NCI-H1092 treated with DMSO at 0.1 percent for 48 hours (cell line): ENCODE measurements at regions not wholly inside any gene's neighbourhood (a gene's known extent, or its start where the extent isn't known, plus 50 kb on each side); places are given as distances from the start of the nearest gene placed in this dataset.

ENCODE experiments used
- DNase-seq: peaks from one replicate; lab custom pipeline; 2025; lab: John Stamatoyannopoulos, UW

DNA sequence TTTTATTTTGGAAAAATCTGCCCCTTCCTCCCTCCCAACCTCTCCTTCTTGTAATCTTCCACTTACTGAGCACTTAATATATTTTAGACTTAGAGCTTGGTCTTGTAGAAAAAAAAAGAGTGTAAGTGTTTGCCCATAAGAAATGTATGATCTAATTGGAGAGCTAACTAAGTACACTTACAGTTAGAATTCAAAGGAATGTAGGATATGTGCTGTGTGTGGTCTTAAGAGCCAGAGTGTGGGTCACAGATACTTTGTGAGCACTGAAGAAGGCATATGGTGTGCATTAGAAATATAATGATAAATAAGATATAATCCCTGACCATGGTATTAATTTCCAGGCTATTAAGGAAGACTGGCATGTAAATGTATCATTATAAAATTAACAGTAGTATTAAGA, 91.8 kb upstream of the ZNF521 start:
- DNase-seq: no peak

DNA sequence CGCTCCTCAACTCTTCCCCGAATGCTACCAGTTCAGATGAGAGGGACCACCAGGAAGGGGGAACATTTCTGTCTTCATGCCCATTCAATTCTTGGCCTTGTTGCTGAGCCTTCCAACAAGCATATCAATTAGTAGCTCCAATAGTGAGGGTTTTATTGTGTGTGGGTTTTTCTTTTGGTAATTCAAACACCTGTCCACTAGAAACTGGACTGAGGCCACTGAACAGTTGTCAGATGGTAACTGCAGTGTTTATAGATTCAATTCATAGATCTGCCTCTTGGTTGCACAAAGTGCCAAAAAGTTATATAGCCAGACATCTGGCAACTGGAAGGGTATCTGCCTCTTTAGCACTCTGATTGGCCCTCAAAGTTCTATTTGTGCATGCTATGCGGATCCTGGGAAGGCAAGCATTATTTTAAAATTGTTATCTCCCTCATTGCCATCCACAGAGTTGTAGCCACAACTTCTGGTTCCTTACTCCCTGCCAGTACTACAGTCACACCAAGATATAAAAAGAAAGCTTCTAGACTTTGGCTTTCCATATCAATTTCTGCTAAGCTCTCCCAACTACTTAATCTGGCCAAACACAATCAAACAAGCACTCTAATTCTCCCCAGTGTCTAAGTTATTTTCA, 83.3 kb upstream of the ZNF521 start:
- no peak for DNase-seq

DNA sequence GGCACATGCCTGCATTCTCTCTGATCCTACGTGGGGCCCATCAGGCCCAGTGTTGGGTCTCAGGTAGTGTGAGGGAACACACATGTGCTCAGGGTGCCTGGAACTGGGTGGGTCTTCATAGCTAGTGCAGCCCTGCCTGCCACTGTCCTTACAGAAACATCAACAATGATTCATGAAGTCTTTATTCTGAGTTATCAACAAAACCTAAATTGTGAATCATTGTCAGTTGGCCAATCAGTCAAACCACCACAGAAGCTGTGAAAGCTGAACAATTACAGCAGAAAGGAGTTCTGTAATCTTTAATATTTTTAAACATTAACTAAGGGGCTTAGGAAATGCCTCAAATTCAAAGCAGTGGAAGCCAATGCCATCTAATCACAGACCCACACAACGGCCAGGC, 82.8 kb upstream of the ZNF521 start:
- DNase-seq: no peak

DNA sequence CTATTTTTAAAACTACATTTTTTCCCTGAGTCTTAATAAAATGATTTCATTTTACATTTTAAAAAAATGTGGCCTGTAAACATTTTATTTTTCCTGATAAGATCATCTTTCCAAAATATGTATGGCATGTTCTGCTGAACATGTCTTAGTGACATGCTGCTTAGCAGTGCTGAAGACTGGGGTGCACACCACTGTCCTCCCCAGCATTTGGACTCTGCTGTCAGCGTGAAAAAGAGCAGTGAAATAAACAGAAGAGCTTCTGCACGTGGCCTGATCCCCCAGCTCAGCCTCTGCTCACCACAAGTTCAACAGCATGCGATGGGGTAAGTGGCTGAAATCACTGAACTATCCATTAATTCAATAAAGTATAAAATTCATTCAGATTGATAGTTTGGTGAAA, 81.6 kb upstream of the ZNF521 start:
- DNase-seq: no peak

DNA sequence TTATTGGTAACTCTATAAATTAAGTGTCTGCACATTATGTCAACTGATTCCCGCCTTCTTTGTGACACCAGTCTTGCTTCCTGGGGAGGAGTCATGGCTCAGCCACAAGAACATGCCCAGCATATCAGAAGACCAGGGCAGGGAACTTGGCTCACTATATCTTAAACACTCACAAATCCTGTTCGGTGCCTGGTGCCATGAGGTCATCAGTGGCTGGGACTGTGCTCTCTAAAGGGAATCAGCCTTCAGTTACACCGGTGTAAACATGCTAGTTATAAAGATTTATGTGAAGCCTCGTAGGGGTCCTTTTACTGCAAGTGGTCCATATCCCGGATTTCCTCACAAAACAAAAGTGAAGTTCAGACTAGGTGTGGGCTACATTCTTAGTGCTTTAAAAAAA, 73.1 kb upstream of the ZNF521 start:
- DNase-seq: no peak

DNA sequence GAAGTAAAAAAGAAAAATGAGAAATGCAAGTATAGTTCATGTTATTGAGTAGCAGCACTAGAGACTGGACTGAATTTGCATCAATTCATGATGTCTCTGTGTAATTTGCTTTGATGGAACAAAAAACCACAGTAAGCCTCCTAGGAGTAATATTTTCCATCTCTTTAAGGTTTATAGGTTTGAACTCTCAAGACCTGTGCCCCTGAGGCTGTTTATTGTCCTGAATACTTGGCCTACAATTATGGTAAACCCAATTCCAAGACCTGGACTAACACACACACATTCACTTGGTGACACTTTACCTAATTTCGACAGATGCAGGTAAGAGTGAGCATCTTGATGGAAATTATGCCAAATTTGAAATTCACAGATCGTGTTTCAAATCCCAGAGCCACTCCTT, 71.8 kb upstream of the ZNF521 start:
- no peak for DNase-seq

DNA sequence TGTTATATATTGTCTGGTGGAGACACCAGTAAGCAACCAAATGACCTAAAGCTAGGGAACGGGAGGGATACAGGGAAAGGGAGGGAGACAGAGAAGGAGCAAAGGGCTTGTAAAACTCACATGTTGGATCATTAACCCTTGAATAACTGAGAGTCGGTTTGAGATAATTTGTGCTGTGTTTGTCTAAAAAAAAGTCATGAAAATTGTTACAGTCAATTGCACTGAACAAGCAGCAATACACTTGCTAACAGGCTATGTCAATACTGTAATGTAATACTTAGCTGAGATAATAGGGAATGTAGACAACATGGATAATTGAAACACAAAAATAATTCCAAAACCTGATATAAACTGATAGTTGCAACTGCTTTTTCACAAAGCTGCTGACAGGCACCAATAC, 71.3 kb upstream of the ZNF521 start:
- DNase-seq: no peak

DNA sequence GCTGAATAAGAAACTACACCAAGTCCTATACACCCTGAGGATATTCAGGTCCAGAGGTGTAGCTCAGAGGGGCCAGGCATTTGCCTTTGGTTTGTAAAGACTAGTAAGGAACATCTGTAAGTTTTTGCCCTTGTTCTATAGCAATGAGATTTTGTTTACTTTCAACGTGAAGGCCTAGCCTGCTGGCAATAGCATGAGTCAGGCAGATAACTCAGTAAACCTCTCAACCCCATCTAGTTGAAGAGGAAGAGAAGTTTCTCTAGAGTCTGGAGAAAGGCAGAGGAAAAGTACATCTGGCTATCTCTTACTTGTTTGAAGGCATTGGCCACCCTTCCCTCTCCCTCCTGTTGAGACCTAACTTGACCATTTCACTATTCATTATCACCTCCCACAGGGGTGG, 70.3 kb upstream of the ZNF521 start:
- DNase-seq: no peak

DNA sequence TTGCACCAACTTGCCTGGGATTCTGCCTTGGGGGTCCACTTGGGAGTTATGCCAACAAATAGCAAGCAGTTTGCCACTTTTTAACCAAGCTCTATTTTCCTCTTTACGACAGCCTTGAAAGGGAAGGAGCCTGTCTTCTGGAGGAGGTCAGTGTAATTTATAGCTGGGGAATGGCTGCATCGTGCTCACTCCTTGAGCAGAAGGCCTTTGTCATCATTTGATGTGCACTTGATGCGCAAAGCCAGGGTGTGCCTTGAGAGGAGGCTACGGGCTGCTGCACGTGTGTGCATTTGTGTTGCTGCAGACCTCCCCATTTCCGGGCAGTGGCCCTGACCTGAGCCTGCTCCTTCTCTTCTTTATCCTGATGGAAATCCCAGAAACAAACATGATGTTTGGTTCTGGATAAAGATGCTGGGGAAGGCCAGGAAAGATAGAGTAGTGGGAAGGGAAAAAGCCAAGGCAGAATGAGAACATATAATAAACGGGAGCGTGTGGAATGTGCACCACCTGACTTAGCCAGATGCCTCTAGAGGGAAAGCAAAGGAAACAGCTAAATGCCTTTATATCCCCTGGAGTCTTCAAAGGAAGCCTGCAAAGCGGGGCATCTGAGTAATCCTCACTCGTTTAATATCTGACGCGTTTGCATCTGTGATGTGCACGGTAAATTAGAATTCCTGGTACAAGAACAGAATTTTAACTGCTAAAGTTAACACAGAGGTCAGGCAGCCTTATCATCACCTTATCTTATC, 68.3 kb upstream of the ZNF521 start:
- no peak for DNase-seq

DNA sequence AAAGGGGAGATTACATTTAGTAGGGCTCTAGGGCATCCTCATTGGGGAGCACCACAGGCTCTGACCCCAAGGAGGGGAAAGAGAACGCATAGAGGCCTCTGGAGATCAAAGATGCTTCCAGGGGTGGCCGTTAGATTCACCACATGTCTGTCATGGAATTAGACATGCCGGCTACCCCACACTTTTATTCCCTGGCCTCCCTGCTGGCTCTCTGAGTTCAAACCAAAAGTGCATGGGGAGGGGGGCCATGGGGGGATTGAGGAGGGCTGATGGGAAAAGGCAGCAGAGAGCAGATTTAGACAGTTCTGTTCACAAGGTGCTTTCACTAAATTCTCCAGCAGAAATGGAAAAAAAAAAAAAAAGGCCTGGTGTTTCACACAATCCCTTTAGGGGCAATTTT, 64.4 kb upstream of the ZNF521 start:
- DNase-seq: no peak

DNA sequence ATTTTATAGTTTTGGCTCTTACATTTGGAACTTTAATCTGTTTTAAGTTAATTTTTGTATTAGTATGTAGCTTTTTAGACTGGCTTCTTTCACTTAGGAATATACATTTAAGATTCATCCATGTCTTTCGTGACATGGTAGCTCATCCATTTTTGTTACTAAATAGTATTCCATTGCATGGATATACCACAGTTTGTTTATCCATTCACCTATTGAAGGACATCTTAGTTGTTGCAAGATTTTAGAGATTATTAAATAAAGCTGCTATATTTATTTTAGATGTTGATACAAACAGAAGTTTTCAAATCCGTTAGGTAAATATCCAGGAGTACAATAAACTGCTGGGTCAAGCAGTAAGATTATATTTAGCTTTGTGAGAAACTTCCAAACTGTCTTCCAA, 58.0 kb upstream of the ZNF521 start:
- DNase-seq: no peak

DNA sequence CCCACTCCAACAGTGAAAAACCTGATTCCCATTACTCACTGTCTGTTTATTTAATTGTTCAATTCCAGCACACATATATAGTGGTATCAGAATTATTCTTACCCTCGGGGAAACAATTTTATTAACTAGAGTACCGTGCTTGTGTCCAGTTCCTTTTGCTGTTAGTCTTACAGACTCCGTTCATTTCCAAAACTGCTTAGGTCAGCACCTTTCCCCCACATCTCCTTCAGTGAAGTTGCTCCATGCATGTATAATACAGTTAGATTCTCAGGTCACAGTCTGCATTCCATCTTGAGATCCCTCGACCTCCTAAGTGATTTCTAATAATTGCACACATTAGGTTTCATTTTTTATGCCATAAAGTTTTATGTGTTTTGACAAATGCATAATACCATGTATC, 56.3 kb upstream of the ZNF521 start:
- no peak for DNase-seq
